Right ventricle myocardium inferior (tissue), 1 donor: ENCODE measurements at regions not wholly inside any gene's neighbourhood (a gene's known extent, or its start where the extent isn't known, plus 50 kb on each side); places are given as distances from the start of the nearest gene placed in this dataset.

Experiments used
- ATAC-seq: fragments of 200-7000 bp; cut with Tn5 transposase; one replicate; pipeline ENCODE4 v1.9.1; 2020; ENCODE audit warnings: mild to moderate bottlenecking, moderate library complexity
- DNase-seq: peaks from one replicate; pipeline ENCODE4 v3.0.0; 2021; ENCODE audit errors: missing footprints
- intact Hi-C: fragments of 100-400 bp; cut with DNase I; formaldehyde crosslinking; loops from one replicate; pipeline ENCODE4 v1.11.0; 2022
- donor health status: DM: no; HTN: yes; CAD: no; lungs with severe emphysema.

GRCh38 chr6:119541132-119541905 is 191.8 kb upstream of the MAN1A1 start:
- ATAC-seq (peak; percentile 70), DNase-seq (no peak)
- intact Hi-C loops, result no loop called here

GRCh38 chr6:119540417-119540816 is 190.9 kb upstream of the MAN1A1 start:
- intact Hi-C loops, result no loop called here
- DNase-seq (no peak), ATAC-seq (no peak)

- no peak for ATAC-seq
- no peak for DNase-seq
- intact Hi-C loops, result no loop called here
Measured at GRCh38 chr6:119539066-119539746, 189.6 kb upstream of the MAN1A1 start.

GRCh38 chr6:119536666-119537065 is 187.1 kb upstream of the MAN1A1 start:
- no peak for ATAC-seq
- intact Hi-C loops, result no loop called here
- no peak for DNase-seq

GRCh38 chr6:119535332-119535731 is 185.8 kb upstream of the MAN1A1 start:
- intact Hi-C loops, result no loop called here
- ATAC-seq (no peak), DNase-seq (no peak)

- intact Hi-C loops, result no loop called here
- DNase-seq (no peak), ATAC-seq (no peak)
Measured at GRCh38 chr6:119533603-119534279, 184.2 kb upstream of the MAN1A1 start.

GRCh38 chr6:119527231-119527578 is 177.6 kb upstream of the MAN1A1 start:
- ATAC-seq (no peak), DNase-seq (no peak)
- intact Hi-C loops, result no loop called here

- DNase-seq, result no peak
- no peak for ATAC-seq
- intact Hi-C loops, result no loop called here
Measured at GRCh38 chr6:119526561-119527230, 177.1 kb upstream of the MAN1A1 start.

- intact Hi-C loops, result no loop called here
- ATAC-seq, result no peak
- DNase-seq, result no peak
Measured at GRCh38 chr6:119524410-119524809, 174.8 kb upstream of the MAN1A1 start.

GRCh38 chr6:119523556-119523955 is 174.0 kb upstream of the MAN1A1 start:
- DNase-seq (no peak), ATAC-seq (no peak)
- intact Hi-C loops, result no loop called here

- DNase-seq, result no peak
- no peak for ATAC-seq
- intact Hi-C loops, result no loop called here
Measured at GRCh38 chr6:119521251-119521650, 171.7 kb upstream of the MAN1A1 start.

- ATAC-seq, result no peak
- no peak for DNase-seq
- intact Hi-C loops, result no loop called here
Measured at GRCh38 chr6:119517428-119517827, 167.9 kb upstream of the MAN1A1 start.

GRCh38 chr6:119514345-119514744 is 164.8 kb upstream of the MAN1A1 start:
- ATAC-seq, result no peak
- intact Hi-C loops, result no loop called here

GRCh38 chr6:119511024-119511423 is 161.5 kb upstream of the MAN1A1 start:
- DNase-seq (no peak), ATAC-seq (no peak)
- intact Hi-C loops, result no loop called here

More at GRCh38 chr6:119514345-119514744, 164.8 kb upstream of the MAN1A1 start:
- no peak for DNase-seq

- intact Hi-C loops, result no loop called here
- ATAC-seq (no peak), DNase-seq (no peak)
Measured at GRCh38 chr6:119510246-119510645, 160.7 kb upstream of the MAN1A1 start.

GRCh38 chr6:119506631-119507174 is 157.1 kb upstream of the MAN1A1 start:
- intact Hi-C loops, result no loop called here
- no peak for ATAC-seq
- DNase-seq, result no peak

GRCh38 chr6:119501798-119502483 is 152.4 kb upstream of the MAN1A1 start:
- ATAC-seq (no peak), DNase-seq (no peak)
- intact Hi-C loops, result no loop called here

GRCh38 chr6:119499797-119500196 is 150.2 kb upstream of the MAN1A1 start:
- no peak for DNase-seq
- intact Hi-C loops, result no loop called here
- no peak for ATAC-seq
